PC-9 (cell line): ENCODE measurements at regions not wholly inside any gene's neighbourhood (a gene's known extent, or its start where the extent isn't known, plus 50 kb on each side); places are given as distances from the start of the nearest gene placed in this dataset.

ENCODE experiments used
- BruUV-seq: library from RNA; stranded (reverse); fragments of 400-500 nt; replicated peaks from 2 replicates; lab custom pipeline; 2021; lab: Mats Ljungman, UMichigan
- CTCF ChIA-PET: fragments of 300-600 bp; sonication (Branson Sonifier 250); formaldehyde crosslinking; loops from one replicate; lab custom pipeline; 2022; ENCODE audit warnings: antibody characterized with exemption; lab: Charles Lee
- POLR2A ChIA-PET: fragments of 300-600 bp; sonication (Branson Sonifier 250); formaldehyde crosslinking; loops from one replicate; lab custom pipeline; 2022; ENCODE audit warnings: antibody characterized with exemption; ENCODE audit not compliant: unreplicated experiment; lab: Charles Lee
- DNase-seq, 2 experiments: peaks; one replicate each; pipeline versions ENCODE4 v3.0.0 to v3.0.0-alpha.2; 2015 to 2022; ENCODE audit warnings: mixed read lengths in 1 of 2
- H2AFZ ChIP-seq: fragments of 200-600 bp; sonication (generic); 2 replicates; pipeline ENCODE4 v1.8.1; 2017; ENCODE audit warnings: antibody characterized with exemption
- H3F3A ChIP-seq: fragments of 200-600 bp; sonication (generic); 2 replicates; pipeline ENCODE4 v1.8.1; 2017; ENCODE audit warnings: antibody characterized with exemption, mild to moderate bottlenecking, low read depth; ENCODE audit not compliant: insufficient read depth
- H3K27ac ChIP-seq: fragments of 200-600 bp; sonication (generic); 2 replicates; pipeline ENCODE4 v1.6.1; 2016; ENCODE audit warnings: mixed run types
- H3K27me3 ChIP-seq: fragments of 200-600 bp; sonication (generic); 2 replicates; pipeline ENCODE4 v1.6.1; 2016; ENCODE audit warnings: low read depth, mixed run types; ENCODE audit not compliant: insufficient read depth
- H3K36me3 ChIP-seq: fragments of 200-600 bp; sonication (generic); 2 replicates; pipeline ENCODE4 v1.6.1; 2016; ENCODE audit warnings: low read depth, mixed run types
- H3K4me1 ChIP-seq: fragments of 200-600 bp; sonication (generic); replicated peaks from 2 replicates; pipeline ENCODE4 v1.6.1; 2016; ENCODE audit warnings: mixed run types; ENCODE audit not compliant: insufficient read depth
- H3K4me2 ChIP-seq: fragments of 200-600 bp; sonication (generic); 2 replicates; pipeline ENCODE4 v1.6.1; 2017; ENCODE audit warnings: mixed run types
- H3K4me3 ChIP-seq: fragments of 200-600 bp; sonication (generic); 2 replicates; pipeline ENCODE4 v1.6.1; 2016; ENCODE audit warnings: mixed run types
- H3K79me2 ChIP-seq: fragments of 200-600 bp; sonication (generic); 2 replicates; pipeline ENCODE4 v1.6.1; 2017; ENCODE audit warnings: low read depth, mixed run types
- H3K9me2 ChIP-seq: fragments of 200-600 bp; sonication (generic); 2 replicates; pipeline ENCODE4 v1.8.1; 2017; ENCODE audit warnings: mild to moderate bottlenecking; ENCODE audit not compliant: insufficient read depth
- H3K9me3 ChIP-seq: fragments of 200-600 bp; sonication (generic); 2 replicates; pipeline ENCODE4 v1.8.1; 2016; ENCODE audit warnings: low read depth; ENCODE audit not compliant: insufficient read depth
- H4K20me1 ChIP-seq: fragments of 200-600 bp; sonication (generic); 2 replicates; pipeline ENCODE4 v1.8.1; 2017; ENCODE audit not compliant: insufficient read depth
- CTCF ChIP-seq: fragments of 200-600 bp; sonication (generic); conservative IDR thresholded peaks from 2 replicates; pipeline ENCODE4 v1.6.1; 2017; ENCODE audit warnings: mixed run types, antibody characterized with exemption, mild to moderate bottlenecking, moderate library complexity
- EZH2 ChIP-seq: fragments of 200-600 bp; sonication (generic); IDR thresholded peaks from 2 replicates; pipeline ENCODE4 v1.8.0; 2017; ENCODE audit warnings: antibody characterized with exemption, low read depth
- intact Hi-C: fragments of 100-400 bp; cut with micrococcal nuclease; formaldehyde crosslinking; loops from one replicate; pipeline ENCODE4 v1.10.0; 2022; ENCODE audit not compliant: unreplicated experiment

- Histone ChIP-seq H3K79me2 (no peaks in the 10 kb centered on the region), H3F3A (no peaks in the 10 kb centered on the region), H4K20me1 (no peaks in the 10 kb centered on the region), H3K9me2 (no peaks in the 10 kb centered on the region), H3K4me1 (no peaks in the 10 kb centered on the region), H3K27me3 (no peaks in the 10 kb centered on the region), H3K4me2 (no peak overlapping the region), H3K36me3 (no peaks in the 10 kb centered on the region), H3K27ac (no peak overlapping the region), H3K4me3 (no peak overlapping the region), H3K9me3 (peaks cover 11% of the 10 kb centered on the region), H2AFZ (no peak overlapping the region)
- ChIA-PET CTCF (no interaction called here), POLR2A (no interaction called here)
- BruUV-seq: no TSS peak
- intact Hi-C loops: no loop called here
- TF ChIP-seq CTCF: no peak
- TF ChIP-seq EZH2: no peak
- DNase-seq: no peak
Measured at GRCh38 chr6:149203509-149203908, 114.0 kb upstream of the TAB2 start.

GRCh38 chr6:149208134-149208601 is 109.3 kb upstream of the TAB2 start:
- no peak overlapping the region for H2AFZ ChIP-seq
- H3K4me3 ChIP-seq: no peak overlapping the region
- peaks cover 7% of the 10 kb centered on the region; the same call in 1 of the 2 replicates for H3K9me3 ChIP-seq
- no peaks in the 10 kb centered on the region for H3K9me2 ChIP-seq
- ChIA-PET POLR2A (no interaction called here), CTCF (no interaction called here)
- H4K20me1 ChIP-seq: no peaks in the 10 kb centered on the region
- DNase-seq: no peak
- no peaks in the 10 kb centered on the region for H3K79me2 ChIP-seq
- H3F3A ChIP-seq: no peaks in the 10 kb centered on the region
- TF ChIP-seq EZH2 (no peak), CTCF (no peak)
- H3K4me2 ChIP-seq: no peak overlapping the region
- no TSS peak for BruUV-seq
- intact Hi-C loops: no loop called here
- H3K27ac ChIP-seq: no peak overlapping the region
- no peaks in the 10 kb centered on the region for H3K4me1 ChIP-seq
- H3K27me3 ChIP-seq: no peaks in the 10 kb centered on the region
- no peaks in the 10 kb centered on the region for H3K36me3 ChIP-seq

- H3K79me2 ChIP-seq: no peaks in the 10 kb centered on the region
- TF ChIP-seq CTCF (no peak), EZH2 (no peak)
- H3F3A ChIP-seq: no peaks in the 10 kb centered on the region
- no peaks in the 10 kb centered on the region for H3K9me2 ChIP-seq
- DNase-seq: no peak
- ChIA-PET CTCF (no interaction called here), POLR2A (no interaction called here)
- H4K20me1 ChIP-seq: no peaks in the 10 kb centered on the region
- H3K4me3 ChIP-seq: no peak overlapping the region
- intact Hi-C loops: no loop called here
- no peaks in the 10 kb centered on the region for H3K36me3 ChIP-seq
- H3K9me3 ChIP-seq: peaks cover 7% of the 10 kb centered on the region; the same call in 1 of the 2 replicates
- no TSS peak for BruUV-seq
- H3K4me1 ChIP-seq: no peaks in the 10 kb centered on the region
- no peak overlapping the region for H3K27ac ChIP-seq
- no peak overlapping the region for H2AFZ ChIP-seq
- H3K4me2 ChIP-seq: no peak overlapping the region
- no peaks in the 10 kb centered on the region for H3K27me3 ChIP-seq
Measured at GRCh38 chr6:149209871-149210775, 107.4 kb upstream of the TAB2 start.
